ENCODE measurements at regions not wholly inside any gene's neighbourhood (a gene's known extent, or its start where the extent isn't known, plus 50 kb on each side); places are given as distances from the start of the nearest gene placed in this dataset.

DNA sequence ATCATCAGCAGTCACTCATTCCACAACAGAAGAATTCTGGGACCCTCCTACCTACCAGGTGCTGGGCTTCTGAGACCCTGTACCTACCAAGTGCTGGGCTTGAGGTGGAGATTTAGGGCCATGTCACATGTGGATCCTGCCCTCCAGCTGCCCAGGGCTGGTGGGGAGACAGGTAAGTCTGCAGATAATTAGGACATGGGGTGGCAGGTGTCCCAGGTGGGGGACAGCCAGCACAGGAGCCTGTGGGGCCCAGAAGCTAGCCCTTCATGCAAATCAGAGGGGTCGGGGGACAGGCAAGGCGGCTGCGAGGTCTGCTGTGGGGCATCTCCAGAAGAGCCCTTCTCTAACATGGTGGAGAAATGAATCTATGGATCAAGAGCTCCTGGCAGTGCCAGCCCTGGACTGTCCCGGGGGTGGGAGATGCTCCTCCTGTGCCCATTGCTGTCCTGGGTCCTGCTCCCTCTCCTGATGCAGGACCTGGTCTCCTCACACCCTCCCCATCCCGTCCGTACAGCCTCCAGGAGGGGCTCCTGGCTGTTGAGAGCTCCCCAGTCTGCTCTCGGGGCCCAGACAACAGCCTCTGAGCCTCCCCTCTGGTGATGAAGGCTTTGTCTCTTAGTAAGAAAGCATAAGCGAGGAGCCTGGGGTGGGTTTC is 106.3 kb upstream of the GLI2 start:
- TF ChIP-seq CTCF (conservative IDR thresholded peaks at IDR 0.05 in 1 of 2, IDR thresholded peaks at IDR 0.05 in 1 of 2; ENCODE audit: extremely low read depth in 1 of 2, insufficient read depth in 1 of 2, low read depth in 1 of 2, low read length in 2 of 2) (no peak), EZH2 (IDR thresholded peaks at IDR 0.05; ENCODE audit: borderline replicate concordance, low read length) (no peak)
